ENCODE measurements at regions not wholly inside any gene's neighbourhood (a gene's known extent, or its start where the extent isn't known, plus 50 kb on each side); places are given as distances from the start of the nearest gene placed in this dataset.
"Not testable (repeated sequence)": the region's sequence is repeated elsewhere in the genome, so short reads cannot be mapped to it uniquely, and the experiment has no call there.

- DNase-seq (ENCODE audit: low spot score), result no peak
Measured at GRCh38 chr14:71536927-71537772, 395.1 kb upstream of the RGS6 start.

- no peak for DNase-seq (ENCODE audit: low spot score)
Measured at GRCh38 chr14:71538288-71538687, 393.9 kb upstream of the RGS6 start.

- DNase-seq (ENCODE audit: low spot score), result no peak
Measured at GRCh38 chr14:71538938-71539649, 393.1 kb upstream of the RGS6 start.

GRCh38 chr14:71539650-71540285 is 392.5 kb upstream of the RGS6 start:
- DNase-seq (ENCODE audit: low spot score), result no peak

GRCh38 chr14:71541271-71541670 is 391.0 kb upstream of the RGS6 start:
- DNase-seq (ENCODE audit: low spot score), result no peak

- DNase-seq (ENCODE audit: low spot score), result no peak
Measured at GRCh38 chr14:71541973-71542690, 390.1 kb upstream of the RGS6 start.

GRCh38 chr14:71549421-71550050 is 382.7 kb upstream of the RGS6 start:
- no peak for DNase-seq (ENCODE audit: low spot score)

GRCh38 chr14:71550367-71550766 is 381.9 kb upstream of the RGS6 start:
- DNase-seq (ENCODE audit: low spot score), result no peak

- no peak for DNase-seq (ENCODE audit: low spot score)
Measured at GRCh38 chr14:71551291-71551950, 380.8 kb upstream of the RGS6 start.

GRCh38 chr14:71552809-71553208 is 379.4 kb upstream of the RGS6 start:
- no peak for DNase-seq (ENCODE audit: low spot score)

GRCh38 chr14:71553779-71554178 is 378.4 kb upstream of the RGS6 start:
- no peak for DNase-seq (ENCODE audit: low spot score)

GRCh38 chr14:71554323-71554722 is 377.9 kb upstream of the RGS6 start:
- no peak for DNase-seq (ENCODE audit: low spot score)

GRCh38 chr14:71554959-71555612 is 377.1 kb upstream of the RGS6 start:
- no peak for DNase-seq (ENCODE audit: low spot score)

- DNase-seq (ENCODE audit: low spot score), result no peak
Measured at GRCh38 chr14:71555654-71556559, 376.3 kb upstream of the RGS6 start.

- DNase-seq (ENCODE audit: low spot score), result no peak
Measured at GRCh38 chr14:71556730-71557129, 375.5 kb upstream of the RGS6 start.

GRCh38 chr14:71557351-71557750 is 374.9 kb upstream of the RGS6 start:
- no peak for DNase-seq (ENCODE audit: low spot score)

GRCh38 chr14:71558943-71559342 is 373.3 kb upstream of the RGS6 start:
- not testable (repeated sequence) for DNase-seq (ENCODE audit: low spot score)

- no peak for DNase-seq (ENCODE audit: low spot score)
Measured at GRCh38 chr14:71560751-71561150, 371.5 kb upstream of the RGS6 start.

- DNase-seq (ENCODE audit: low spot score), result no peak
Measured at GRCh38 chr14:71563492-71564153, 368.6 kb upstream of the RGS6 start.

Measured in ureter (tissue), 1 donor.